ENCODE measurements at regions not wholly inside any gene's neighbourhood (a gene's known extent, or its start where the extent isn't known, plus 50 kb on each side); places are given as distances from the start of the nearest gene placed in this dataset.

DNA sequence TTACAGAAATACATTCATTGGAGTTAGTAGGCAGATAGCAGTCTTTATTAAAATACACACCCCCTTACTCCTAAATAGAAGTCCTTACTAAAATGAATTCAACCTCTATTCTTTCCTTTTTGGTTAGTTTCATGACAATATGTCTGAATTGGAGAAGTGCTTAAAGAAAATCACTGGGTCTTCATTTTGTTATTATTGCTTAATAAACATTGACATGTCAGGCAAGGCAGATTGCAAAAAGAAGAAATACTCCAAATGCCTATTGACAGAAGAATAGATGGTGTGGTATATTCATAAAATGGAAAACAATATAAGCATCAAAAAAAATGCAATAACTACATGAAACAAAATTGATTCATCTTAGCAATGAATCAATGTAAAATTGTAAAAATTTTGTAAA, 135.5 kb downstream of the TMEM26 start:
- Histone ChIP-seq H3K27me3 (ENCODE audit: control insufficient read depth, extremely low read depth, insufficient read depth, low read length) (no peaks in the 10 kb centered on the region), H3K79me2 (ENCODE audit: control insufficient read depth, insufficient read depth, low read length) (no peaks in the 10 kb centered on the region), H2AFZ (ENCODE audit: control insufficient read depth, low read length) (no peak overlapping the region), H3K4me2 (ENCODE audit: control insufficient read depth, extremely low read depth, insufficient read depth, low read depth, low read length) (no peak overlapping the region), H3K27ac (ENCODE audit: control insufficient read depth, insufficient read depth, low read length) (no peak overlapping the region), H3K9me3 (ENCODE audit: control insufficient read depth, low read depth, low read length) (no peaks in the 10 kb centered on the region), H4K20me1 (ENCODE audit: control insufficient read depth, extremely low read depth, insufficient read depth, low read length) (no peaks in the 10 kb centered on the region), H3K4me3 (ENCODE audit: control insufficient read depth in 2 of 3, extremely low read depth in 1 of 3, insufficient read depth in 2 of 3, low read depth in 1 of 3, low read length in 3 of 3) (no peak overlapping the region), H3K4me1 (ENCODE audit: control insufficient read depth, extremely low read depth, insufficient read depth, low read length) (no peaks in the 10 kb centered on the region), H3K36me3 (ENCODE audit: control insufficient read depth in 2 of 2, extremely low read depth in 1 of 2, insufficient read depth in 2 of 2, low read length in 2 of 2) (no peaks in the 10 kb centered on the region), H3K9ac (ENCODE audit: control insufficient read depth, extremely low read depth, insufficient read depth, low read length) (no peak overlapping the region), H3K9me1 (ENCODE audit: control insufficient read depth, extremely low read depth, insufficient read depth, low read length) (no peaks in the 10 kb centered on the region)
- FAIRE-seq (no peak), DNase-seq (ENCODE audit: low read depth, low spot score) (no peak)
- TF ChIP-seq, protein P1, sequence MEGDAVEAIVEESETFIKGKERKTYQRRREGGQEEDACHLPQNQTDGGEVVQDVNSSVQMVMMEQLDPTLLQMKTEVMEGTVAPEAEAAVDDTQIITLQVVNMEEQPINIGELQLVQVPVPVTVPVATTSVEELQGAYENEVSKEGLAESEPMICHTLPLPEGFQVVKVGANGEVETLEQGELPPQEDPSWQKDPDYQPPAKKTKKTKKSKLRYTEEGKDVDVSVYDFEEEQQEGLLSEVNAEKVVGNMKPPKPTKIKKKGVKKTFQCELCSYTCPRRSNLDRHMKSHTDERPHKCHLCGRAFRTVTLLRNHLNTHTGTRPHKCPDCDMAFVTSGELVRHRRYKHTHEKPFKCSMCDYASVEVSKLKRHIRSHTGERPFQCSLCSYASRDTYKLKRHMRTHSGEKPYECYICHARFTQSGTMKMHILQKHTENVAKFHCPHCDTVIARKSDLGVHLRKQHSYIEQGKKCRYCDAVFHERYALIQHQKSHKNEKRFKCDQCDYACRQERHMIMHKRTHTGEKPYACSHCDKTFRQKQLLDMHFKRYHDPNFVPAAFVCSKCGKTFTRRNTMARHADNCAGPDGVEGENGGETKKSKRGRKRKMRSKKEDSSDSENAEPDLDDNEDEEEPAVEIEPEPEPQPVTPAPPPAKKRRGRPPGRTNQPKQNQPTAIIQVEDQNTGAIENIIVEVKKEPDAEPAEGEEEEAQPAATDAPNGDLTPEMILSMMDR (optimal IDR thresholded peaks at IDR 0.05 in 1 of 3, IDR thresholded peaks at IDR 0.05 in 1 of 3, conservative IDR thresholded peaks at IDR 0.05 in 1 of 3; ENCODE audit: extremely low read depth in 1 of 3, insufficient read depth in 2 of 3, low read length in 3 of 3): no peak
- TF ChIP-seq EZH2 (IDR thresholded peaks at IDR 0.05; ENCODE audit: low read length): no peak
- dilution Hi-C loops (cut with MboI; ENCODE audit: extremely low pct_ligation_motif_present, low sequenced_read_pairs): no loop called here

DNA sequence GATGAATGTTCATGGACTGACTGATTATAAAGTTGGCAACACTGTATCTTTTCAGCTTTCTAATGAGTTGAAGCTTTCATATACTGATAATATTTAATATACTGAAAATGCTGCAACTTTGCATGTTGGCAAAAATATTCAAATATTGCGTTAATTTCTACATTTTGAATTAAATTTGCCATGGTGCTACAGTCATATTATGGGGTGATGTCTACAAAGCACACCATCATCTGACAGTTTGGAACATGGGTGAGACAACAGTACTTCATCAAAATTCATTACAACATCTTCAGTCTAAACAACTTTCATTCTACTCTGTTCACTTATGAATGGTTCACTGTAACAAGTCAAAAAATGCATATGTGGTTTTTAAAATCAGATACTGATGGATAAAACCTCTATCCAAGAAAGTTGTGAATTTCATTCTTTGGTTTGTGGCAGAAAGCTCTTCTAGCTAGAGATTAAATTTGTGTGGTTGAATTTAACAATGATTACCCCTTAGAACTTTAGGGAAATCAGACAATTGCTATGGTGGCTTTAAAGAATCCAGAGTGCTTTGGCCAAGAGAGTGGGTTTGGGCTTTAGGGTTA, 136.4 kb downstream of the TMEM26 start:
- Histone ChIP-seq H3K4me1 (ENCODE audit: control insufficient read depth, extremely low read depth, insufficient read depth, low read length) (no peaks in the 10 kb centered on the region), H3K36me3 (ENCODE audit: control insufficient read depth in 2 of 2, extremely low read depth in 1 of 2, insufficient read depth in 2 of 2, low read length in 2 of 2) (no peaks in the 10 kb centered on the region), H3K4me3 (ENCODE audit: control insufficient read depth in 2 of 3, extremely low read depth in 1 of 3, insufficient read depth in 2 of 3, low read depth in 1 of 3, low read length in 3 of 3) (no peak overlapping the region), H3K9me3 (ENCODE audit: control insufficient read depth, low read depth, low read length) (no peaks in the 10 kb centered on the region), H4K20me1 (ENCODE audit: control insufficient read depth, extremely low read depth, insufficient read depth, low read length) (no peaks in the 10 kb centered on the region), H2AFZ (ENCODE audit: control insufficient read depth, low read length) (no peak overlapping the region), H3K27me3 (ENCODE audit: control insufficient read depth, extremely low read depth, insufficient read depth, low read length) (no peaks in the 10 kb centered on the region), H3K27ac (ENCODE audit: control insufficient read depth, insufficient read depth, low read length) (no peak overlapping the region), H3K79me2 (ENCODE audit: control insufficient read depth, insufficient read depth, low read length) (no peaks in the 10 kb centered on the region), H3K4me2 (ENCODE audit: control insufficient read depth, extremely low read depth, insufficient read depth, low read depth, low read length) (no peak overlapping the region), H3K9ac (ENCODE audit: control insufficient read depth, extremely low read depth, insufficient read depth, low read length) (no peak overlapping the region), H3K9me1 (ENCODE audit: control insufficient read depth, extremely low read depth, insufficient read depth, low read length) (no peaks in the 10 kb centered on the region)
- dilution Hi-C loops (cut with MboI; ENCODE audit: extremely low pct_ligation_motif_present, low sequenced_read_pairs): no loop called here
- FAIRE-seq (no peak), DNase-seq (ENCODE audit: low read depth, low spot score) (no peak)
- no peak for TF ChIP-seq EZH2 (IDR thresholded peaks at IDR 0.05; ENCODE audit: low read length)
- TF ChIP-seq, protein P1 (optimal IDR thresholded peaks at IDR 0.05 in 1 of 3, IDR thresholded peaks at IDR 0.05 in 1 of 3, conservative IDR thresholded peaks at IDR 0.05 in 1 of 3; ENCODE audit: extremely low read depth in 1 of 3, insufficient read depth in 2 of 3, low read length in 3 of 3): no peak

Measured in keratinocyte (primary cell).